ENCODE measurements at regions not wholly inside any gene's neighbourhood (a gene's known extent, or its start where the extent isn't known, plus 50 kb on each side); places are given as distances from the start of the nearest gene placed in this dataset.
"Not testable (repeated sequence)": the region's sequence is repeated elsewhere in the genome, so short reads cannot be mapped to it uniquely, and the experiment has no call there.

DNA sequence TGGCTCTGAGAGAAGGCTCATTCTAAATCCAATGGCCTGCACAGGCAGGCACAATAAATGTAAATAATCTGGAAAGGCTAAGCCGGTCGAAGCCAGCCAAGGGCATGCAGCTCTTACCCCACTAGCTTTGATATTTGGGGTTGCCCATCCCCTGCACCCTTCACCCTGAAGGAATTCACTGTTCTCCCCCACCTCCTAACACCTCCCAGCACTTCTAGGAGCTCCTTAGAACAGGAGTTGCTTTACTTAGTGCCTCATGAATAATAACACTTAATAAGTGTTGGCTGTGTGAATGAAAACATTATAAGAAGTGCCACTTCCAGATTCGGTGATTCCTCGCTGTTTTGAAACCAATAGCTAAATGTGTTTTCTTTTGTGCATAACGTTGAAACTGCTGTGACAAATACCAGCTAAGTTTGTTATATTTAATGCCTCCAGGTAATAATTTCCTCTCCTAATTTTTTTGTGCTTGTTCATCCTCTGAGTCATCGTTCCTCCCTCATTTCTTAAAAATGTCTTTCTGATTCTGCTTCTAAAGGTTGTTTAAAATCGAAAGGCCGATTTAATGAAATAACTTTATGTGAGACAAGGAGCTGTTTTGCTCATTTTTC lies 458.8 kb downstream of the METTL4 start:
- DNase-seq (ENCODE audit: low spot score) = no peak

DNA sequence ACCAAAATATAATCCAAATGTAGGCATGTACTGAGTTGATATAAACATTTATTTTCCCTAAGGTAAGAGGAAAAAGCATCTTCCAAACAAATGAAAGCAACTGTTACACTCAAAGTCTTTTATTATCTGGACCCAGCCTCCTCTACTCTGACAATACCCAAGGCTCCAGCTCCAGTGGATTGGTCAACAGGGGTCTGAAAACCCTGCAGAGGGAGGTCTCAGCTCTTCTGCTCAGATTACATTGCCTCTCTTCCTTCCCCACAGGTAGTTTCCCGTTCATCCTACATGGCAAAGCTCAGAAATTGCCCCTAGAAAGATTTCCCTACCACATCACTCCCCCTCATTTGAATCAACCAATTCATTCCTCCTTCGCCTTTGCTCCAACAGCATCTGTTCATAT lies 457.0 kb downstream of the METTL4 start:
- DNase-seq (ENCODE audit: low spot score) = no peak

DNA sequence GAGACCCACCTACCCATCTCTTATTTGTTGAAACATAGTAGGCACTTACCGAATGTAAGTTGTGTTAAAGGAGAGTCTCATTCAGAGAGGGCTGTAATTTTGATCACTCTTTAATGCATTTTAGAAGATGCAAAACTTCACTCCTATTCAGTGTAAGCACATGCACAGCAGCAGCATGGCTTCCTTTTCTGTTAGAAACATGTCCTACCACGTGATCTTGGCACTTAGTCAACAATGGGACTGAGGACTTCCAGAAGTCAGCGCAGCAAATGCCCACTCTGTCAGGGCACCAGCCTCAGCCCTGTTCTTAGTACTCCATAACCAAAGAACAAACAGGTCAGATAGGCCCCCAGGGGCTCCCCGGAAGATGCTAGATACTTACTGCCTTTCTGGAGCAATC lies 456.5 kb downstream of the METTL4 start:
- no peak for DNase-seq (ENCODE audit: low spot score)

DNA sequence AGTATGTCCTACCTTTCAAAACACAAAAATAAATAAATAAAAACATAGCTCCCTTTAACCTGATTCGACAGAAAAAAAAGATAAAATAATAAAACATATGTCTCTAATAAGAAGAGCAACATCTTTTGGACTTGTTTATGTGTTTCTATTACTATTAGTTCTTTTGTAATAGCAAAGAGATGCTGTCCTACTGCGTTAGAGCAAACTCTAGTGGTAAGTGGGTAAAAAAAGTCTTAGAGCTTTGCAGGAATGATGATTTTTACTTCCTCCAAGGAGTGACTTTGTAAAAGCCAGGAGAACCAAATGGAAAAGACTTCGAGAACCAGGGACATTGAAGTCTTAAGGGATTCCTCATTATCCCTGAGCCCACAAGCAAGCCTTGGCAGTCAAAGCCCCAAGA lies 450.1 kb downstream of the METTL4 start:
- no peak for DNase-seq (ENCODE audit: low spot score)

- no peak for DNase-seq (ENCODE audit: low spot score)
Measured at GRCh38 chr18:2123077-2123476, 448.2 kb downstream of the METTL4 start.

DNA sequence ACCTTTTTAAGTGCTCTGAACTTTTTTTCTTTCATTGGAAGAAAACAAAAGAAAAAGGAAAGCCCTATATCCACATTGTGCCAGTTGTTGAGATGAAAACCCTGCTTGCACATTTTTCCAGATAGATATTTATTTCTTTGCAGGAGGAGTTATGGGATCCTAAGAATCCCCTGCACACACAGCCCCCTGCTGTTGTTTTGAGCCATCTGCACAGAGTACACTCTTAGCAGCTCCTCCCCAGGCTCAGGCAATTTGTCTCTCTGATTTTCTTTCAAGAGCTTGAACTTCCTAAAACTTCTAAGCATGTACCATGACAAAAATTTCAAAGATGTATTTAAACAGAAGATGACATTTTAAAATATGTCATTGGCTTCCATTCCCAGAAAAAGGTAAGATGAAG lies 436.9 kb downstream of the METTL4 start:
- DNase-seq (ENCODE audit: low spot score) = no peak

DNA sequence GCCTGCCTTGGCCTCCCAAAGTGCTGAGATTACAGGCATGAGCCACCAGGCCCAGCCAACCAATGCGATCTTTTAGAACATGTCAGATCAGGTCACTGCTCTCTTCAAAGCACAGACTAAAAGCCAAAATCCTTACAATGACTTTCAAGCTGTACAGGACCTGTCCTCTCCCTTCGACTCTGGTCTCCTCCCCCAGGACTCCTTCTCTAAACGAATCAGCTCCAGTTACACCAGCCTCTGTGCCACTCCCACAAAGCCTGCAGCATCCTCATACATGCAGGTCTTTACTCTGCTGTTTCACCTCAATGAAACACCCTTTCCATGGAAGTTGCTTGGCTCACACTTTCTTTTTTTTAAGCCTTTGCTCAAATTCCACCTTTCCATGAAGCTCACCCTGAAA lies 436.0 kb downstream of the METTL4 start:
- DNase-seq (ENCODE audit: low spot score) = no peak

DNA sequence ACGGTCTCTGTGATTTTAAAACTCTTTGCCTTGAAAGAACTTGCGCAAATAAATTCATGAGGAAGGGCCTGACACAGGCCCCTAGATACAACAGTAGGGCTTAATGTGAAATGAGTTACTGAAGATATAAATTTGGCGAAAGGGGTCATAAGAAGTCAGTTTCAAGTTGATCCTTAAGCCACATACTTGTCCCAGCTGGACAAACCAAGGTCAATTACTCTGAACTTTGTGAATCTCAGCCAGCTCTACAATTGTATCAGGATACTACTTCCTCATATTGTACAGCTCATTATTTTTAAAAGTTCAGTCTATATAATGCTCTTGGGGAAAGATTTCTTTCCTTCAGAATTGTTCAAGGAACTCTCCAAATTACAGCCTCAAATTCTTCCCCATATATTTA lies 432.8 kb downstream of the METTL4 start:
- no peak for DNase-seq (ENCODE audit: low spot score)

DNA sequence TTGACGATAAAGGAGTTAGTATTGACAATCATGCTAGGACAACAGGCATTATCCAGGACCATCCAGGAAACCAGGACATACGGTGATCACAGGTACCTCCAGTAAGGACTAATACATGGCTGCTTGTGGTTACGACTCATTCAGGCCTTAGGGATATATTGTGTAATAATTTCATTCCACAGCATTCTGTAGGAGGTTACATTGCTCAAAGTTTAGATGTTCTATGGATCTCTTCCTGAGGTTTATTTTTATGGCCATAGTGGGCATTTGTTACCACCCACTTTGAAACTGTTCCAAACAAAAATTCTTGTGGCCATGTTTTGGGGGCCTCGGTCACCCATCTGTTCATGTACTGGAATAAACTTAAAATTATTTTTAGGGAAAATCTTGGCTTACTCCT lies 431.6 kb downstream of the METTL4 start:
- DNase-seq (ENCODE audit: low spot score) = peak; percentile 4

DNA sequence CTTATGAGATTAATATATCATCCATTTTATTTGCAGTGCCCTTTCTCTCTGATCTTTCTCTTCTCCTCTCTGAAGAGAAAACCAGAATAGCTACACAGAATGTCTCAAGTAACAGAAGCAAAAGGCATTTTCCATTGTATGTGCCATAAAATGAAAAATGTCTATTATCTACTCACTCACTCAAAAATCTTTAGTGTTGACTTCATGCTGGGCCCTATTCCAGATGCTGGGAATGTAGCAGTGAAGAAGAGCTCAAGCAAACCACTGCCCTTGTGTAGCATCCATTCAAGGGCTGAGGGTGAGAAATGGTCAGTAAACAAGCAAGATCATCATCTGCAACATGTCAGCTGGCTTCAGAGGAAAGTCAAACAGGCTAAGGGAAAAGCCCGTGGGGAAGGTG lies 427.7 kb downstream of the METTL4 start:
- no peak for DNase-seq (ENCODE audit: low spot score)

DNA sequence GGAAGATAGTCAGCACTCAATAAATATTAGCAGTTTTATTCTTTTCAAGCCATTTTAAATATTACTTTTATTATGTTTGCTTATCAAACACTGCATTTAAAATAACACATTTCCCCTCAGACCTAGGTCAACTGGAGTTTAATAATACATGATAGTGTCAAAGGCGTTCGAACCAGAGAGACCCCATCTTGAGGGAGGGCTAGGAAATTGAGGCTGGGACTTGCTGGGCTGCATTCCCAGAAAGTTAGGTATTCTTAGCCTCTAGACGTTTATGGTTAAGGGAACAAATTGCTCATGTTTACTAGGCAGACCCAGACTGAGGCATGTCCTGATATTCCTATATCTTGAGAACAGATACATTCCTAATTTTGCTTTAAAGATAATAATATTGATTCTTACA lies 426.5 kb downstream of the METTL4 start:
- DNase-seq (ENCODE audit: low spot score) = no peak

GRCh38 chr18:2146092-2146491 lies 425.2 kb downstream of the METTL4 start:
- no peak for DNase-seq (ENCODE audit: low spot score)

DNA sequence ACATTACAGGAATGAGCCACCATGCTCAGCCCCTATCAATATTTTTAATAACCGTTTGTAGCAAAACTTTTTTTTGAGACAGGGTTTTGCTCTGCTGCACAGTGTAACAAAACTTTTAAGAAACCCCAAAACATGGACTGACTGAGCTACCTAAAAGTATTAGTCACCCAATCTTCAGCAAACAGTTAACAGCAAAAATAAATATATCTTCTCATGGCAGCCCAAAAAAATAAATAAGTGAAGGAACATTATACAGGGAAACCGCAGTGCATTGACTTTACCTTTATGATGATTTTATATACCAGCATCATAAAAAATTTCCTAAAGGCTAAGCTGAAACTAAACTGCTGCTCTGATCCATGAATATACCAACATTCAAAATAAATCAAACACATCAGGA lies 424.6 kb downstream of the METTL4 start:
- no peak for DNase-seq (ENCODE audit: low spot score)

DNA sequence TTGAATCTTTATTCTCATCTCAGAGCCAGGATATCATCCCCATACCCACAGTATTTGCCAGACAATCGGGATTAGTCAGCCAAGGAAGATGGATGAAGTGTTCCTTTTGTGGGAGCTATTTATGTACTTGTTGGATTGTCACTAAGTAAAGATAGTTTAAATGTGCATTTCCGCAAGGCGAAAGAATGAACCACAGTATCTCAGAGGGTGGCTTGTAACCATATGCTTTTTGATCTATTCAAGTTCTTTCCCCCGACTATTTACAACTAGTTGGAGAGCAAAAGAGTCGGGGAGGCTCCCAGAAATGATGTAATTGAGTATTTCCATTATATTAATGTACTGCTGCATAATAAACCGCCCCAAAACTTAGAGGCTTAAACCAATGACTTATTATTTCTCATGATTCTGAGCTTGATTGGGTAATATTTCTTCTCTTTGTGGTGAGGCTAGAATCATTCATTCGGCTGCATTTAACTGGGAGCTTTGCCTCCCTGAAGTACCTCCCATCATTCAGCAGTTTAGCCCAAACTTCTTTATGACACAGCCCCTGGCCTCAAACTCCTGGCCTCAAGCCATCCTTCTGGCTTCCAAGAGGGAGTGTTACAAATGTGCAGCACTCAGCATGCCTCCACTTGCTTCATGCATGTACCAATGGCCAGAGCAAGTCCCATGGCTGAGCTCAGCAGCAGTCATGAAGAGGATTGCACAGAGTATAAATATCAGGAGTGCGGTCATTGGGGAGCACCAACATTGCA lies 423.7 kb downstream of the METTL4 start:
- no peak for DNase-seq (ENCODE audit: low spot score)

DNA sequence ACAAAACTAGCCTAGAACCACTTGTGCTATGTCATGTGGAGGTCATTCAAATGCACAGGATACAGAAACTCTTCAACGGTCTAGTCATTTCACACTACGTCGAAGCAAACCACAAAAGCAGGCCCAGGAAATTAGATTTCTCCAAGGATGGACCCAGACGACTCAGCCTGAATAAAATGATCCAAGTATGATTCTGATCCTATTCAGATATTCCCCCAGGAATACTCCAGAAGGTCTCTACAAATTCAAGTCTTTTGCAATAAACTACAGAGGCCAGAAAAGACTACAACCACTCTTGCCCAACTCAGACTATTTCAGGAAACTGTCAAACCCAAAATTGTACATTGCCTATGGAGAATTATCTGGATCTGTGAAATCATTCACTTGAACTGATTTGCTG lies 422.5 kb downstream of the METTL4 start:
- DNase-seq (ENCODE audit: low spot score) = no peak

GRCh38 chr18:2150566-2150965 lies 420.7 kb downstream of the METTL4 start:
- no peak for DNase-seq (ENCODE audit: low spot score)

GRCh38 chr18:2154278-2154677 lies 417.0 kb downstream of the METTL4 start:
- no peak for DNase-seq (ENCODE audit: low spot score)

GRCh38 chr18:2164644-2165550 lies 406.4 kb downstream of the METTL4 start:
- no peak for DNase-seq (ENCODE audit: low spot score)

GRCh38 chr18:2166876-2167275 lies 404.4 kb downstream of the METTL4 start:
- not testable (repeated sequence) for DNase-seq (ENCODE audit: low spot score)

DNA sequence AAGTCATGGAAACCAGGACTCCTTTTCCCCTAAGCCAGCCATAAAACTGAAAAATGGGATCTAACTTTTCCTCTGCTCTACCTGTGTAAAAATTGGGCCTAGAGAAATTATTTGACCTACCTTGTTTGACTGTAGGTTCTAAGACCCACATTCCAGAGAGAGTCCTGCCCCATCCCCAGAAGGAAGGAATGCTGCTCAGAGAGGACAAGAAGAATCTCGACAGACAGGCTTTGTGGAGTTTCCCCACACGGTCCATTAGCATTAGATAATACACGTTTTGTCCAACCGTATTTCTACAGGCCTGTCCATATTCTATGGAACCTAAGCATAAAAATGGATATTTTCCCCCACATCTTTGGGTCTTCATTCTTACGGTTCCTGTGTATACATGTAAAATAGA lies 403.3 kb downstream of the METTL4 start:
- DNase-seq (ENCODE audit: low spot score) = no peak

GRCh38 chr18:2169656-2170055 lies 401.6 kb downstream of the METTL4 start:
- DNase-seq (ENCODE audit: low spot score) = no peak

- DNase-seq (ENCODE audit: low spot score) = no peak
Measured at GRCh38 chr18:2171840-2172625, 399.3 kb downstream of the METTL4 start.

Data from GM03348 (cell line).